Lung (tissue), 11 donors: ENCODE measurements at regions not wholly inside any gene's neighbourhood (a gene's known extent, or its start where the extent isn't known, plus 50 kb on each side); places are given as distances from the start of the nearest gene placed in this dataset.

Source experiments
- ATAC-seq: fragments of 200-7000 bp; cut with Tn5 transposase; one replicate; pipeline ENCODE4 v1.9.1; 2020; ENCODE audit warnings: moderate number of reproducible peaks; ENCODE audit not compliant: insufficient read depth, low FRiP score
- DNase-seq, 3 donors: peaks; one replicate each; pipeline ENCODE4 v3.0.0-alpha.2; 2013 to 2017
- H3K27ac ChIP-seq, 2 donors: one replicate each; pipeline ENCODE4 v1.5.1; 2013; ENCODE audit warnings: mild to moderate bottlenecking in 2 of 2, moderate library complexity in 2 of 2, control low read depth in 1 of 2, inconsistent platforms in 1 of 2, low read depth in 1 of 2, low read length in 1 of 2
- H3K27me3 ChIP-seq, 3 donors: one replicate each; pipeline ENCODE4 v1.5.1; 2013; ENCODE audit warnings: low read length in 2 of 3; ENCODE audit not compliant: control insufficient read depth in 3 of 3, insufficient read depth in 3 of 3
- H3K36me3 ChIP-seq, 4 donors: one replicate each; pipeline ENCODE4 v1.5.1; 2013; ENCODE audit warnings: low read length in 4 of 4, mild to moderate bottlenecking in 1 of 4, moderate library complexity in 1 of 4; ENCODE audit not compliant: control insufficient read depth in 4 of 4, insufficient read depth in 4 of 4
- H3K4me1 ChIP-seq, 5 donors: one replicate each; pipeline ENCODE4 v1.5.1; 2013; ENCODE audit warnings: low read length in 5 of 5, mild to moderate bottlenecking in 2 of 5, moderate library complexity in 1 of 5; ENCODE audit not compliant: control insufficient read depth in 5 of 5, insufficient read depth in 5 of 5
- H3K4me3 ChIP-seq: one replicate; pipeline ENCODE4 v1.5.1; 2013; ENCODE audit warnings: mild to moderate bottlenecking, control low read depth, moderate library complexity
- H3K9ac ChIP-seq, 2 donors: one replicate each; pipeline ENCODE4 v1.5.1; 2013; ENCODE audit warnings: low read length in 2 of 2, control low read depth in 1 of 2; ENCODE audit not compliant: insufficient read depth in 1 of 2
- H3K9me3 ChIP-seq, 4 donors: one replicate each; pipeline ENCODE4 v1.5.1; 2013; ENCODE audit warnings: low read length in 3 of 4, mild to moderate bottlenecking in 1 of 4, moderate library complexity in 1 of 4; ENCODE audit not compliant: control insufficient read depth in 4 of 4, insufficient read depth in 3 of 4
- CTCF ChIP-seq: IDR thresholded peaks from 2 replicates; pipeline ENCODE4 v1.5.1; 2012; ENCODE audit warnings: mild to moderate bottlenecking; ENCODE audit errors: control extremely low read depth, extremely low read depth
- WGBS, 2 donors: extraction: QIAGEN DNeasy Blood & Tissue Kit; methylation state at CpG; one replicate each; pipeline ENCODE4 v1.1.7; 2013; 5-methylcytosine and 5-hydroxymethylcytosine counted together
- donor health status: control.
- donor health status: control.
- donor health status: Bipolar disorder and iron deficiency.
- donor health status: healthy.
- donor health status: DM: yes; HTN: yes; CAD: no.

- H3K36me3 ChIP-seq, result no peaks in the 10 kb centered on the region
- H3K9ac ChIP-seq, result no peak overlapping the region
- no peak for TF ChIP-seq CTCF
- no peak for ATAC-seq
- WGBS, 2 donors, result 36 to 40% methylated on average over 5 of the region's 5 CpGs
- peaks cover 0 to 4% (median 0%) of the 10 kb centered on the region in 5 donors for H3K4me1 ChIP-seq
- H3K27me3 ChIP-seq, result no peaks in the 10 kb centered on the region
- peak; percentile 11 to 35 (median 11) for DNase-seq
- no peaks in the 10 kb centered on the region for H3K9me3 ChIP-seq
- no peak overlapping the region for H3K27ac ChIP-seq
- H3K4me3 ChIP-seq, result no peak overlapping the region
These were observed 858.5 kb upstream of the PIK3C3 start for GRCh38 chr18:41096504-41096903.

GRCh38 chr18:41077076-41077475 lies 878.0 kb upstream of the PIK3C3 start:
- ATAC-seq (no peak), DNase-seq (no peak)
- Histone ChIP-seq H3K27me3 (no peaks in the 10 kb centered on the region), H3K36me3 (no peaks in the 10 kb centered on the region), H3K27ac (no peak overlapping the region), H3K4me3 (no peak overlapping the region), H3K9me3 (no peaks in the 10 kb centered on the region), H3K9ac (no peak overlapping the region), H3K4me1 (no peaks in the 10 kb centered on the region)
- 81 to 86% methylated on average over 2 of the region's 2 CpGs for WGBS, 2 donors
- TF ChIP-seq CTCF, result no peak

- no peaks in the 10 kb centered on the region for H3K36me3 ChIP-seq
- H3K4me1 ChIP-seq, result no peaks in the 10 kb centered on the region
- no peaks in the 10 kb centered on the region for H3K27me3 ChIP-seq
- 48 to 56% methylated on average over 1 of the region's 1 CpG for WGBS, 2 donors
- H3K9ac ChIP-seq, result no peak overlapping the region
- no peaks in the 10 kb centered on the region for H3K9me3 ChIP-seq
- no peak overlapping the region for H3K4me3 ChIP-seq
- ATAC-seq (no peak), DNase-seq (no peak)
- TF ChIP-seq CTCF, result no peak
- no peak overlapping the region for H3K27ac ChIP-seq
These were observed 879.8 kb upstream of the PIK3C3 start for GRCh38 chr18:41075212-41075611.

- no peak overlapping the region for H3K4me3 ChIP-seq
- H3K9me3 ChIP-seq, result no peaks in the 10 kb centered on the region
- 77 to 81% methylated on average over 3 of the region's 3 CpGs for WGBS, 2 donors
- no peaks in the 10 kb centered on the region for H3K4me1 ChIP-seq
- H3K27ac ChIP-seq, result no peak overlapping the region
- no peaks in the 10 kb centered on the region for H3K27me3 ChIP-seq
- H3K9ac ChIP-seq, result no peak overlapping the region
- no peaks in the 10 kb centered on the region for H3K36me3 ChIP-seq
- DNase-seq (no peak), ATAC-seq (no peak)
- TF ChIP-seq CTCF, result no peak
These were observed 881.6 kb upstream of the PIK3C3 start for GRCh38 chr18:41073372-41073954.
